ENCODE measurements at regions not wholly inside any gene's neighbourhood (a gene's known extent, or its start where the extent isn't known, plus 50 kb on each side); places are given as distances from the start of the nearest gene placed in this dataset.

DNA sequence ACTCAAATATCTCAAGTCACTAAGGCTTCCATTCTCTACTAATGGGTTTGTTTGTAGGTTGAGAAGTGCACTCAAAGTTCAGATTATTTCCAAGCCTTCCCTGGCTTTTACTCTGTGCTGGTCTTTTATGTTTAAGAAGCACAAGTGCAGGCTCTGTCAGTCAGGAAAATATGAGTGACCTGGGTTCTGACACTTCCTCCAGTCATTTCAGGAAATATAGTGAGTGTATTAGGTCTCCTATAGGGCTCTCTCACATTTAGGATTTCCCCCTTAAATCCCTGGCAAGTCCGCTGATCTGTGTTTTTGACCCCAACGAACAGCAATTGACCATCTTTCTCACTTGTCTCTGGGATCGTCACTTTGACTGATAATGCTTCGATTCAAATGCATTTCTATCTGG is 210.2 kb downstream of the ARPP21 start:
- in situ Hi-C loops (cut with MboI; ENCODE audit: low pct_unique_long_range_greater_than_20kb, low sequenced_read_pairs, unreplicated experiment): no loop called here
- TF ChIP-seq, protein P1, sequence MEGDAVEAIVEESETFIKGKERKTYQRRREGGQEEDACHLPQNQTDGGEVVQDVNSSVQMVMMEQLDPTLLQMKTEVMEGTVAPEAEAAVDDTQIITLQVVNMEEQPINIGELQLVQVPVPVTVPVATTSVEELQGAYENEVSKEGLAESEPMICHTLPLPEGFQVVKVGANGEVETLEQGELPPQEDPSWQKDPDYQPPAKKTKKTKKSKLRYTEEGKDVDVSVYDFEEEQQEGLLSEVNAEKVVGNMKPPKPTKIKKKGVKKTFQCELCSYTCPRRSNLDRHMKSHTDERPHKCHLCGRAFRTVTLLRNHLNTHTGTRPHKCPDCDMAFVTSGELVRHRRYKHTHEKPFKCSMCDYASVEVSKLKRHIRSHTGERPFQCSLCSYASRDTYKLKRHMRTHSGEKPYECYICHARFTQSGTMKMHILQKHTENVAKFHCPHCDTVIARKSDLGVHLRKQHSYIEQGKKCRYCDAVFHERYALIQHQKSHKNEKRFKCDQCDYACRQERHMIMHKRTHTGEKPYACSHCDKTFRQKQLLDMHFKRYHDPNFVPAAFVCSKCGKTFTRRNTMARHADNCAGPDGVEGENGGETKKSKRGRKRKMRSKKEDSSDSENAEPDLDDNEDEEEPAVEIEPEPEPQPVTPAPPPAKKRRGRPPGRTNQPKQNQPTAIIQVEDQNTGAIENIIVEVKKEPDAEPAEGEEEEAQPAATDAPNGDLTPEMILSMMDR (IDR thresholded peaks at IDR 0.05; ENCODE audit: extremely low read depth, insufficient read depth, missing control alignments): no peak
- no peak for DNase-seq (ENCODE audit: low spot score)

DNA sequence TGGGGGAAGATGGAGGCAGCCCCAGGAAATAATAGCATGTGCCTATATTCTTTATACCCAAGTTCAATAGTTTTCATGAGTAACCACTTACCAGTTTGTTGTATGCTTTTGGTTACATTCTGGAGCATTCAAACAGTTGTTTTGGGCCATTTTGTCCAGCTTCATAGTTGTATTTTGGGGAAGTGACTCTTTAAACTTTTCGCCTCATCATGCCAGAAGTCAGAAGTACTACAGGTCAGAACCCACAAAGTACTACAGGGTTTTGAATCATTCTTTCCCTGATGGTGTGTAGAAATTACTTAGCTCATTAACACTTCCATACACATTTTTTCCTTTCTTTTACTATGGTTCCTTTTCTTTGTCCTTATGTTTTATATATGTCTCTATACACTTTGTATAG is 210.6 kb downstream of the ARPP21 start:
- in situ Hi-C loops (cut with MboI; ENCODE audit: low pct_unique_long_range_greater_than_20kb, low sequenced_read_pairs, unreplicated experiment): no loop called here
- TF ChIP-seq, protein P1 (IDR thresholded peaks at IDR 0.05; ENCODE audit: extremely low read depth, insufficient read depth, missing control alignments): no peak
- no peak for DNase-seq (ENCODE audit: low spot score)

DNA sequence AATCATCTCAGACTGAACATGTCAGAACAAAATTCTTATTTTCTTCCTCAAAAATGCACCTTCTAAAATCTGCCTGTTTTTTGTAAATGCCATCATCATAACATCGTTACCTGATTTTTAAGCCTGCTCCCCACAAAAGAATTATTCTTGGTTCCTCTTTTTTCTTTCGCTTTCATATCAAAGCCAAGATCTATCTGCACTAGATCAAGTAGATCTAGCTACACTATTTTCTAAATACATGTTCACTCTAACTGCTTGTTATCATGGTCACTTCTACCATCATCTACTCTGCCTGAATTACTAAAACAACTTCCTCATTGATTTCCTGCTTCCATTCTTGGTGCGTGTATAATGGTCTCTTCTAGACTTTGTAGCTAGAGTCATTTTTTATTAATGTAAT is 217.7 kb downstream of the ARPP21 start:
- in situ Hi-C loops (cut with MboI; ENCODE audit: low pct_unique_long_range_greater_than_20kb, low sequenced_read_pairs, unreplicated experiment): no loop called here
- TF ChIP-seq, protein P1 (IDR thresholded peaks at IDR 0.05; ENCODE audit: extremely low read depth, insufficient read depth, missing control alignments): no peak
- no peak for DNase-seq (ENCODE audit: low spot score)

DNA sequence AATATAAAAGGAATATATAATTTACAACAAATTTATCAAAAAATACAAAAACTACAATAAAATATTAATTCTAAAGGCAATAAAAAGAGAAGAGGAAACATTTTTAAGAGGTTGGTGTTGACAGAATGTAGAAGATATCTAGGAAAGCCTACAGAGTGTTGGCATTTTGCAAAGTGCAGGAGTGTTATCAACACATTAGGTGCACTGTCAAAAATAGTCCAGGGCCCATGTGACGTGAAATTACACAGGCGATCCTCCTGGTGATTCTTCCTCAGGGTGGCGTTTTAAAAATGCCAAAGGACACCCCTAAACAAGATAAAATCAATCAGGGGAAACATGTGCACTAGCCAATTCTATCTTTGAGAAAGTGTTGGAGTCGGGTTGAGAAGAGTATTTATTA is 222.7 kb downstream of the ARPP21 start:
- no peak for DNase-seq (ENCODE audit: low spot score)
- TF ChIP-seq, protein P1 (IDR thresholded peaks at IDR 0.05; ENCODE audit: extremely low read depth, insufficient read depth, missing control alignments): no peak
- in situ Hi-C loops (cut with MboI; ENCODE audit: low pct_unique_long_range_greater_than_20kb, low sequenced_read_pairs, unreplicated experiment): no loop called here

DNA sequence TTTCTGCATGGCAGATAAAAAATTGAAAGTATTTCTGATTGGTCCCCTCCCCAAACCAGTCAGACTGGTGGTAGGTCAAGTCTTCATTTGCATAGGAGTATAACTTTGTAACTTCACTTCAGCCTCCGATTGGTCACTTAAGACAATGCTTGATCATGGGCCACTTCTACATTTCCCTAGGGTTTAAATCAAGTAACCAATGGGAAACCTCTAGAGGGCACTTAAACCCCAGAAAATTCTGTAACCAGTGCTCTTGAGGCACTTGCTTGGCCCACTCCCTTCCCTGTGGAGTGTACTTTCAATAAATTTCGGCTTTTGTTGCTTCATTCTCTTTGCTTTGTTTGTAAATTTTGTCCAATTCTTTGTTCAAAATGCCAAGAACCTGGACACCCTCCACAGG is 225.5 kb downstream of the ARPP21 start:
- TF ChIP-seq, protein P1 (IDR thresholded peaks at IDR 0.05; ENCODE audit: extremely low read depth, insufficient read depth, missing control alignments): no peak
- in situ Hi-C loops (cut with MboI; ENCODE audit: low pct_unique_long_range_greater_than_20kb, low sequenced_read_pairs, unreplicated experiment): no loop called here
- no peak for DNase-seq (ENCODE audit: low spot score)

DNA sequence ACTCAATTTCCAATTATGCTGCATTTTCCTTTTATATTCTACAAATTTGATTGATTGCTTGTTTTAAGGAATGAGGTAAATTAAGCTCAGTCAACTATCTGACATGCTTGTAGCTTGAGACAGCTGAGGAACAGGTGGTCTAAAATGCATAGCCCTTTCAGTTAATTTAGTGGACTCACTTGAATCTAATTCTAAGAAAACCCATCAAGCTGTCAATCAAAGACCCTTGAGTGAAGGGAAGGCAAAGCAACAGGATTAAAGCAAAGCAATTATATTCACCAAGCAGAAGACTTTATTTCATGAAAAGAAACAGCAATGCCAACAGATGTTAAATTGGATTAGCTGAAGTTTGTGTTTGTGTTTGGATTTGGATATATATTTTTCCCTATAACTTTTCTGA is 228.5 kb downstream of the ARPP21 start:
- in situ Hi-C loops (cut with MboI; ENCODE audit: low pct_unique_long_range_greater_than_20kb, low sequenced_read_pairs, unreplicated experiment): no loop called here
- no peak for DNase-seq (ENCODE audit: low spot score)

More for the DNA sequence above, 228.5 kb downstream of the ARPP21 start:
- TF ChIP-seq, protein P1 (IDR thresholded peaks at IDR 0.05; ENCODE audit: extremely low read depth, insufficient read depth, missing control alignments): no peak
